C4-2B (cell line): ENCODE measurements at regions not wholly inside any gene's neighbourhood (a gene's known extent, or its start where the extent isn't known, plus 50 kb on each side); places are given as distances from the start of the nearest gene placed in this dataset.

Experiments used
- CTCF ChIP-seq: fragments of 450-650 bp; conservative IDR thresholded peaks from 2 replicates; pipeline ENCODE4 v1.5.1; 2017; ENCODE audit warnings: mild to moderate bottlenecking
- ZFX ChIP-seq: fragments of 450-650 bp; IDR thresholded peaks from 2 replicates; pipeline ENCODE4 v1.6.1; 2017

- TF ChIP-seq CTCF: no peak
- no peak for TF ChIP-seq ZFX
Measured at GRCh38 chr4:52410971-52411370, 248.1 kb downstream of the USP46 start.
